GM23338 (cell line): ENCODE measurements at regions not wholly inside any gene's neighbourhood (a gene's known extent, or its start where the extent isn't known, plus 50 kb on each side); places are given as distances from the start of the nearest gene placed in this dataset.

Experiments
- ATAC-seq: fragments of 200-7000 bp; cut with Tn5 transposase; 3 replicates; pipeline ENCODE4 v1.9.1; 2020
- DNase-seq: peaks from one replicate; pipeline ENCODE4 v3.0.0-alpha.2; 2015; ENCODE audit warnings: low spot score
- H2AFZ ChIP-seq: fragments of 200-600 bp; sonication (generic); 2 replicates; pipeline ENCODE4 v1.8.0; 2016; ENCODE audit warnings: antibody characterized with exemption, mild to moderate bottlenecking, moderate library complexity
- H3F3A ChIP-seq: fragments of 200-600 bp; sonication (generic); replicated peaks from 2 replicates; pipeline ENCODE4 v1.8.0; 2017; ENCODE audit warnings: antibody characterized with exemption, mixed run types, low read depth
- H3K27ac ChIP-seq: fragments of 200-600 bp; sonication (generic); 2 replicates; pipeline ENCODE4 v1.6.1; 2016; ENCODE audit warnings: low read depth
- H3K27me3 ChIP-seq: fragments of 200-600 bp; sonication (generic); 2 replicates; pipeline ENCODE4 v1.8.0; 2016; ENCODE audit warnings: mild to moderate bottlenecking, mixed run types, moderate library complexity; ENCODE audit not compliant: insufficient read depth
- H3K36me3 ChIP-seq: fragments of 200-600 bp; sonication (generic); 2 replicates; pipeline ENCODE4 v1.8.0; 2016; ENCODE audit warnings: mild to moderate bottlenecking; ENCODE audit not compliant: insufficient read depth
- H3K4me1 ChIP-seq: fragments of 200-600 bp; sonication (generic); 2 replicates; pipeline ENCODE4 v1.8.0; 2016; ENCODE audit warnings: mild to moderate bottlenecking, moderate library complexity; ENCODE audit not compliant: insufficient read depth
- H3K4me2 ChIP-seq: fragments of 200-600 bp; sonication (generic); 2 replicates; pipeline ENCODE4 v1.7.1; 2017; ENCODE audit warnings: mixed run types
- H3K4me3 ChIP-seq: fragments of 200-600 bp; sonication (generic); 2 replicates; pipeline ENCODE4 v1.6.1; 2016; ENCODE audit warnings: mixed run types
- H3K79me2 ChIP-seq: fragments of 200-600 bp; sonication (generic); replicated peaks from 2 replicates; pipeline ENCODE4 v1.8.0; 2017; ENCODE audit warnings: mild to moderate bottlenecking; ENCODE audit not compliant: insufficient read depth
- H3K9me2 ChIP-seq: fragments of 200-600 bp; sonication (generic); 2 replicates; pipeline ENCODE4 v1.8.0; 2017; ENCODE audit not compliant: insufficient read depth
- H4K20me1 ChIP-seq: fragments of 200-600 bp; sonication (generic); replicated peaks from 2 replicates; pipeline ENCODE4 v1.8.0; 2017; ENCODE audit warnings: mild to moderate bottlenecking; ENCODE audit not compliant: insufficient read depth
- H3K27ac Mint-ChIP-seq: 2 replicates; pipeline ENCODE4 v1.8.0; 2020; ENCODE audit warnings: inconsistent platforms, mild to moderate bottlenecking, moderate library complexity, mixed read lengths
- H3K27me3 Mint-ChIP-seq: 3 replicates; pipeline ENCODE4 v1.8.0; 2022; ENCODE audit warnings: low read depth, mild to moderate bottlenecking, moderate library complexity, mixed read lengths, inconsistent platforms; ENCODE audit not compliant: insufficient read depth, poor library complexity
- H3K36me3 Mint-ChIP-seq: 3 replicates; pipeline ENCODE4 v1.8.0; 2021; ENCODE audit warnings: low read depth, mild to moderate bottlenecking, inconsistent platforms, moderate library complexity, mixed read lengths
- H3K4me1 Mint-ChIP-seq: 3 replicates; pipeline ENCODE4 v1.8.0; 2020; ENCODE audit warnings: mild to moderate bottlenecking, inconsistent platforms, mixed read lengths
- H3K4me3 Mint-ChIP-seq: 3 replicates; pipeline ENCODE4 v1.8.0; 2021; ENCODE audit warnings: moderate library complexity, mild to moderate bottlenecking, inconsistent platforms, mixed read lengths
- H3K9me3 Mint-ChIP-seq: 3 replicates; pipeline ENCODE4 v1.8.0; 2020; ENCODE audit warnings: moderate library complexity, mild to moderate bottlenecking, inconsistent platforms, mixed read lengths
- NANOG ChIP-seq: IDR thresholded peaks from 2 replicates; pipeline ENCODE4 v1.6.1; 2016; ENCODE audit warnings: antibody characterized with exemption, borderline replicate concordance
- TF ChIP-seq, protein P1 (sequence below): fragments of 250-450 bp; sonication (Bioruptor Pico); IDR thresholded peaks from 2 replicates; pipeline ENCODE4 v1.5.0; 2020; ENCODE audit warnings: mild to moderate bottlenecking, moderate library complexity
- TF ChIP-seq, protein P2 (sequence below), 2 experiments: fragments of 200-600 bp in 1 of 2; sonication (generic) in 1 of 2; conservative IDR thresholded peaks; 2 replicates each; pipeline versions ENCODE4 v1.5.1 to v1.6.1; 2016 to 2017; ENCODE audit warnings: antibody characterized with exemption in 2 of 2, low read depth in 2 of 2, mild to moderate bottlenecking in 2 of 2, moderate library complexity in 1 of 2

DNA sequence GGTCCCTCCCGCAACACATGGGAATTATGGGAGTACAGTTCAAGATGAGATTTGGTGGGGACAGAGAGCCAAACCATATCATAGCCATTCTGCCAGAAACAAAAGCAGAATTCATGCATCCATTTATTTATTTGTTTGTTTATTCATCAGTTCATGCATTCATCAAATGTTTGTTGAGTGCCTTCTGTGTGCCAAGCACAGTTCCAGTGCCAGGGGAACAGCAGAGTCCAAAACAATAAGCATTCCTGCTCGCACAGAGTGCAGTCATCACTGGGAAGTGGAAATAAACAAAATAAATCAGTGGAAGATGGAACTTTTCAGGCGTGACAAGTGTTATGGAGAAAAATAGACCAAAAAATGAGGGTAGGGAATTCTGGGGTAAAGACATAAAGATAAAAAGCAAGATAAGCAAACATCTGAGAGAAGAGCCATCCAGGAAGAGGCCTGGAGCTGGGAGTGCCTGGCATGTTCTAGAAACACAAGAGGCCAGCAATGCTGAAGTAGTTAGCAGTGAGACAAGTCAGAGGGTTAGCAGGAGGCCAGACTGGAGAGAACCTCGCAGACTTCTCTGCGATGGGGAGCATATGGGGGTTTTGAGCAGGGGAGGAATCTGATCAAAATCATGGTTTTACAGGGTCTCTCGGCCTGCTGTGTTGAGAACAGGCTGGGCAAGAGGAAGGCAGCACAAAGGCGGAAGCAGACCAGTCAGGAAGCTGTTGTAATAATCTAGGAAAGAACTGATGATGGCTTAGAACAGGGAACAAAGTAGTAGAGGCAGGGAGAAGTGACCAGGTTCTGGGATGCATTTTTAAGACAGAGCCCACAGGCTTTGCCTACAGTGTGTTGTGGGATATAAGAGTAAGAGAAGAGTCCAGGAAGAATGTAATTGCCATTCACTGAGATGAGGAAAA, 113.2 kb downstream of the GLUL start (continued):
- TF ChIP-seq, protein P1, sequence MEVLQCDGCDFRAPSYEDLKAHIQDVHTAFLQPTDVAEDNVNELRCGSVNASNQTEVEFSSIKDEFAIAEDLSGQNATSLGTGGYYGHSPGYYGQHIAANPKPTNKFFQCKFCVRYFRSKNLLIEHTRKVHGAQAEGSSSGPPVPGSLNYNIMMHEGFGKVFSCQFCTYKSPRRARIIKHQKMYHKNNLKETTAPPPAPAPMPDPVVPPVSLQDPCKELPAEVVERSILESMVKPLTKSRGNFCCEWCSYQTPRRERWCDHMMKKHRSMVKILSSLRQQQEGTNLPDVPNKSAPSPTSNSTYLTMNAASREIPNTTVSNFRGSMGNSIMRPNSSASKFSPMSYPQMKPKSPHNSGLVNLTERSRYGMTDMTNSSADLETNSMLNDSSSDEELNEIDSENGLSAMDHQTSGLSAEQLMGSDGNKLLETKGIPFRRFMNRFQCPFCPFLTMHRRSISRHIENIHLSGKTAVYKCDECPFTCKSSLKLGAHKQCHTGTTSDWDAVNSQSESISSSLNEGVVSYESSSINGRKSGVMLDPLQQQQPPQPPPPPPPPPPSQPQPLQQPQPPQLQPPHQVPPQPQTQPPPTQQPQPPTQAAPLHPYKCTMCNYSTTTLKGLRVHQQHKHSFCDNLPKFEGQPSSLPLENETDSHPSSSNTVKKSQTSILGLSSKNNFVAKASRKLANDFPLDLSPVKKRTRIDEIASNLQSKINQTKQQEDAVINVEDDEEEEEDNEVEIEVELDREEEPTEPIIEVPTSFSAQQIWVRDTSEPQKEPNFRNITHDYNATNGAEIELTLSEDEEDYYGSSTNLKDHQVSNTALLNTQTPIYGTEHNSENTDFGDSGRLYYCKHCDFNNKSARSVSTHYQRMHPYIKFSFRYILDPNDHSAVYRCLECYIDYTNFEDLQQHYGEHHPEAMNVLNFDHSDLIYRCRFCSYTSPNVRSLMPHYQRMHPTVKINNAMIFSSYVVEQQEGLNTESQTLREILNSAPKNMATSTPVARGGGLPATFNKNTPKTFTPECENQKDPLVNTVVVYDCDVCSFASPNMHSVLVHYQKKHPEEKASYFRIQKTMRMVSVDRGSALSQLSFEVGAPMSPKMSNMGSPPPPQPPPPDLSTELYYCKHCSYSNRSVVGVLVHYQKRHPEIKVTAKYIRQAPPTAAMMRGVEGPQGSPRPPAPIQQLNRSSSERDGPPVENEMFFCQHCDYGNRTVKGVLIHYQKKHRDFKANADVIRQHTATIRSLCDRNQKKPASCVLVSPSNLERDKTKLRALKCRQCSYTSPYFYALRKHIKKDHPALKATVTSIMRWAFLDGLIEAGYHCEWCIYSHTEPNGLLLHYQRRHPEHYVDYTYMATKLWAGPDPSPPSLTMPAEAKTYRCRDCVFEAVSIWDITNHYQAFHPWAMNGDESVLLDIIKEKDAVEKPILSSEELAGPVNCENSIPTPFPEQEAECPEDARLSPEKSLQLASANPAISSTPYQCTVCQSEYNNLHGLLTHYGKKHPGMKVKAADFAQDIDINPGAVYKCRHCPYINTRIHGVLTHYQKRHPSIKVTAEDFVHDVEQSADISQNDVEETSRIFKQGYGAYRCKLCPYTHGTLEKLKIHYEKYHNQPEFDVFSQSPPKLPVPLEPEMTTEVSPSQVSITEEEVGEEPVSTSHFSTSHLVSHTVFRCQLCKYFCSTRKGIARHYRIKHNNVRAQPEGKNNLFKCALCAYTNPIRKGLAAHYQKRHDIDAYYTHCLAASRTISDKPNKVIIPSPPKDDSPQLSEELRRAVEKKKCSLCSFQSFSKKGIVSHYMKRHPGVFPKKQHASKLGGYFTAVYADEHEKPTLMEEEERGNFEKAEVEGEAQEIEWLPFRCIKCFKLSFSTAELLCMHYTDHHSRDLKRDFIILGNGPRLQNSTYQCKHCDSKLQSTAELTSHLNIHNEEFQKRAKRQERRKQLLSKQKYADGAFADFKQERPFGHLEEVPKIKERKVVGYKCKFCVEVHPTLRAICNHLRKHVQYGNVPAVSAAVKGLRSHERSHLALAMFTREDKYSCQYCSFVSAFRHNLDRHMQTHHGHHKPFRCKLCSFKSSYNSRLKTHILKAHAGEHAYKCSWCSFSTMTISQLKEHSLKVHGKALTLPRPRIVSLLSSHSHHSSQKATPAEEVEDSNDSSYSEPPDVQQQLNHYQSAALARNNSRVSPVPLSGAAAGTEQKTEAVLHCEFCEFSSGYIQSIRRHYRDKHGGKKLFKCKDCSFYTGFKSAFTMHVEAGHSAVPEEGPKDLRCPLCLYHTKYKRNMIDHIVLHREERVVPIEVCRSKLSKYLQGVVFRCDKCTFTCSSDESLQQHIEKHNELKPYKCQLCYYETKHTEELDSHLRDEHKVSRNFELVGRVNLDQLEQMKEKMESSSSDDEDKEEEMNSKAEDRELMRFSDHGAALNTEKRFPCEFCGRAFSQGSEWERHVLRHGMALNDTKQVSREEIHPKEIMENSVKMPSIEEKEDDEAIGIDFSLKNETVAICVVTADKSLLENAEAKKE: no peak
- no peak for TF ChIP-seq NANOG
- TF ChIP-seq, protein P2, sequence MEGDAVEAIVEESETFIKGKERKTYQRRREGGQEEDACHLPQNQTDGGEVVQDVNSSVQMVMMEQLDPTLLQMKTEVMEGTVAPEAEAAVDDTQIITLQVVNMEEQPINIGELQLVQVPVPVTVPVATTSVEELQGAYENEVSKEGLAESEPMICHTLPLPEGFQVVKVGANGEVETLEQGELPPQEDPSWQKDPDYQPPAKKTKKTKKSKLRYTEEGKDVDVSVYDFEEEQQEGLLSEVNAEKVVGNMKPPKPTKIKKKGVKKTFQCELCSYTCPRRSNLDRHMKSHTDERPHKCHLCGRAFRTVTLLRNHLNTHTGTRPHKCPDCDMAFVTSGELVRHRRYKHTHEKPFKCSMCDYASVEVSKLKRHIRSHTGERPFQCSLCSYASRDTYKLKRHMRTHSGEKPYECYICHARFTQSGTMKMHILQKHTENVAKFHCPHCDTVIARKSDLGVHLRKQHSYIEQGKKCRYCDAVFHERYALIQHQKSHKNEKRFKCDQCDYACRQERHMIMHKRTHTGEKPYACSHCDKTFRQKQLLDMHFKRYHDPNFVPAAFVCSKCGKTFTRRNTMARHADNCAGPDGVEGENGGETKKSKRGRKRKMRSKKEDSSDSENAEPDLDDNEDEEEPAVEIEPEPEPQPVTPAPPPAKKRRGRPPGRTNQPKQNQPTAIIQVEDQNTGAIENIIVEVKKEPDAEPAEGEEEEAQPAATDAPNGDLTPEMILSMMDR (conservative IDR thresholded peaks at IDR 0.05; ENCODE audit: low read depth in 2 of 2): no peak

DNA sequence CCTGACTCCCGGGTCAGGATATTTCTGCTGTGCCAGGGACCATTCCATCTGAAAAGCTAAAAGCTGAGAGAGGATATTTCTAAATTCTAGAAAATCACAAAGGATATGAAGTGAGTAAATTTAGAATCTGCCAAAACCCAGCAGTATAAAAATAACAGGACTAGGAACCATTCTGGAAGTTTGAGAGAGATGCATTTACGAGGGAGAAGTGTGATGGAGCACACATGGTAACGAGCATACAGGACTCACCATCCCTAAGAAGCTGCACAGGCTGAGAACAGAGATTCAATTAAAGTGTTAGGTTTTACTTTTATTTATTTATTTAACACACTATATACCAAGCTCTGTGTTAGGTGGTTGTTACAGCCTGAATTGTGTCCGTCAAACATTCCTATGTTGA, 116.3 kb downstream of the GLUL start:
- no peak overlapping the region for H3K4me3 Mint-ChIP-seq
- Histone ChIP-seq H3K36me3 (no peaks in the 10 kb centered on the region), H3K9me2 (peaks cover 5% of the 10 kb centered on the region), H3K79me2 (no peaks in the 10 kb centered on the region), H3K4me3 (no peak overlapping the region), H3K27ac (no peak overlapping the region), H3K4me2 (no peak overlapping the region), H3K4me1 (no peaks in the 10 kb centered on the region), H2AFZ (no peak overlapping the region), H3K27me3 (no peaks in the 10 kb centered on the region), H3F3A (no peaks in the 10 kb centered on the region), H4K20me1 (no peaks in the 10 kb centered on the region)
- H3K27me3 Mint-ChIP-seq: no peaks in the 10 kb centered on the region
- TF ChIP-seq NANOG: no peak
- no peaks in the 10 kb centered on the region for H3K36me3 Mint-ChIP-seq
- ATAC-seq (no peak), DNase-seq (no peak)
- H3K9me3 Mint-ChIP-seq: no peaks in the 10 kb centered on the region
- no peak overlapping the region for H3K27ac Mint-ChIP-seq
- H3K4me1 Mint-ChIP-seq: 0 out of 3 replicates have a peak, but pooled peaks cover 3% of the 10 kb centered on the region
